Stimulated activated CD4-positive, alpha-beta T cell treated with anti-CD3 and anti-CD28 coated beads, TNF-alpha, amount 100 ng/mL, for 24 hours (primary cell): ENCODE measurements at regions not wholly inside any gene's neighbourhood (a gene's known extent, or its start where the extent isn't known, plus 50 kb on each side); places are given as distances from the start of the nearest gene placed in this dataset.

Experiments
- DNase-seq, 3 experiments: peaks; one replicate each; pipeline ENCODE4 v3.0.0-alpha.2; 2020; ENCODE audit warnings: low read depth in 3 of 3

GRCh38 chr3:11089931-11090330 lies 64.4 kb upstream of the HRH1 start:
- no peak for DNase-seq

GRCh38 chr3:11090551-11090950 lies 63.7 kb upstream of the HRH1 start:
- DNase-seq, result no peak

- DNase-seq, result no peak
Observed at GRCh38 chr3:11091088-11091590, 63.2 kb upstream of the HRH1 start.

- DNase-seq, result no peak
Observed at GRCh38 chr3:11091791-11092190, 62.5 kb upstream of the HRH1 start.

GRCh38 chr3:11093823-11094340 lies 60.4 kb upstream of the HRH1 start:
- no peak for DNase-seq

- no peak for DNase-seq
Observed at GRCh38 chr3:11095932-11096265, 58.4 kb upstream of the HRH1 start.

- DNase-seq, result peak; percentile 49 to 80 (median 49)
Observed at GRCh38 chr3:11096266-11097139, 57.8 kb upstream of the HRH1 start.

GRCh38 chr3:11099306-11099705 lies 55.0 kb upstream of the HRH1 start:
- DNase-seq, result no peak
